ENCODE measurements at regions not wholly inside any gene's neighbourhood (a gene's known extent, or its start where the extent isn't known, plus 50 kb on each side); places are given as distances from the start of the nearest gene placed in this dataset.

DNA sequence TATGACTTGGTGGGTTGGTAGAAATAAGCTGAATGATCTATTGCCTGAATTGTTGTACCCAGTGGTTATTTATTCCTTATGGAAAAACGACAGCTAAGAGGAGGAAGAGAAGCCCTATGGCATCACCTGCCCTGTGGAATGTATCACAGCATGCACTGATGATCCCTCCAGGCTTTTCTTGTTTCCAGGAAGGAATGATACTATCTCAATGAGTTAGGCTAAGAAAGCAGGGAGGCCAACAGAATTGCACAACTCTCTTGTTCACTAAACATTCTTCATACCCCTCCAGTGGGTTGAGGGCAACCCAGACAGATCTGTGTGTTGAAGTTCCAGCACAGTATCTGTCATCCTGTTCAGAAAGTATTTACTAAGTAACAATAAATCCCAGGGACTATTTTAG lies 1001.7 kb upstream of the GYPC start:
- TF ChIP-seq, protein P1, sequence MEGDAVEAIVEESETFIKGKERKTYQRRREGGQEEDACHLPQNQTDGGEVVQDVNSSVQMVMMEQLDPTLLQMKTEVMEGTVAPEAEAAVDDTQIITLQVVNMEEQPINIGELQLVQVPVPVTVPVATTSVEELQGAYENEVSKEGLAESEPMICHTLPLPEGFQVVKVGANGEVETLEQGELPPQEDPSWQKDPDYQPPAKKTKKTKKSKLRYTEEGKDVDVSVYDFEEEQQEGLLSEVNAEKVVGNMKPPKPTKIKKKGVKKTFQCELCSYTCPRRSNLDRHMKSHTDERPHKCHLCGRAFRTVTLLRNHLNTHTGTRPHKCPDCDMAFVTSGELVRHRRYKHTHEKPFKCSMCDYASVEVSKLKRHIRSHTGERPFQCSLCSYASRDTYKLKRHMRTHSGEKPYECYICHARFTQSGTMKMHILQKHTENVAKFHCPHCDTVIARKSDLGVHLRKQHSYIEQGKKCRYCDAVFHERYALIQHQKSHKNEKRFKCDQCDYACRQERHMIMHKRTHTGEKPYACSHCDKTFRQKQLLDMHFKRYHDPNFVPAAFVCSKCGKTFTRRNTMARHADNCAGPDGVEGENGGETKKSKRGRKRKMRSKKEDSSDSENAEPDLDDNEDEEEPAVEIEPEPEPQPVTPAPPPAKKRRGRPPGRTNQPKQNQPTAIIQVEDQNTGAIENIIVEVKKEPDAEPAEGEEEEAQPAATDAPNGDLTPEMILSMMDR (conservative IDR thresholded peaks at IDR 0.05): no peak
- TF ChIP-seq EZH2 (IDR thresholded peaks at IDR 0.05; ENCODE audit: low read depth): no peak

All from PC-9 (cell line).